Gastroesophageal sphincter (tissue), 3 donors: ENCODE measurements at regions not wholly inside any gene's neighbourhood (a gene's known extent, or its start where the extent isn't known, plus 50 kb on each side); places are given as distances from the start of the nearest gene placed in this dataset.

Experiments used
- CTCF ChIP-seq, 4 experiments: fragments of 200-600 bp in 2 of 4; fragments of 450-650 bp in 2 of 4; sonication (generic) in 1 of 4; IDR thresholded peaks; one replicate each; pipeline ENCODE4 v1.5.1; 2017 to 2019; ENCODE audit warnings: antibody characterized with exemption in 4 of 4, mild to moderate bottlenecking in 2 of 4, moderate library complexity in 2 of 4
- EP300 ChIP-seq: sonication (generic); formaldehyde crosslinking; IDR thresholded peaks from one replicate; pipeline ENCODE4 v1.6.1; 2017; ENCODE audit warnings: antibody characterized with exemption, mild to moderate bottlenecking
- POLR2A ChIP-seq, 2 donors: fragments of 450-650 bp; IDR thresholded peaks; one replicate each; pipeline ENCODE4 v1.6.1; 2017; ENCODE audit warnings: antibody characterized with exemption in 2 of 2, mild to moderate bottlenecking in 2 of 2, moderate library complexity in 1 of 2

GRCh38 chr10:21246178-21246577 lies 279.3 kb downstream of the SKIDA1 start:
- TF ChIP-seq CTCF (IDR thresholded peaks at IDR 0.05): no peak
- no peak for TF ChIP-seq POLR2A (IDR thresholded peaks at IDR 0.05)
- TF ChIP-seq EP300: no peak
